NOMO-1 treated with dmso at 0.1 percent for 144 hours (cell line): ENCODE measurements at regions not wholly inside any gene's neighbourhood (a gene's known extent, or its start where the extent isn't known, plus 50 kb on each side); places are given as distances from the start of the nearest gene placed in this dataset.

ENCODE experiments used
- DNase-seq: peaks from one replicate; lab custom pipeline; 2025; ENCODE audit not compliant: unreplicated experiment; lab: John Stamatoyannopoulos, UW

DNA sequence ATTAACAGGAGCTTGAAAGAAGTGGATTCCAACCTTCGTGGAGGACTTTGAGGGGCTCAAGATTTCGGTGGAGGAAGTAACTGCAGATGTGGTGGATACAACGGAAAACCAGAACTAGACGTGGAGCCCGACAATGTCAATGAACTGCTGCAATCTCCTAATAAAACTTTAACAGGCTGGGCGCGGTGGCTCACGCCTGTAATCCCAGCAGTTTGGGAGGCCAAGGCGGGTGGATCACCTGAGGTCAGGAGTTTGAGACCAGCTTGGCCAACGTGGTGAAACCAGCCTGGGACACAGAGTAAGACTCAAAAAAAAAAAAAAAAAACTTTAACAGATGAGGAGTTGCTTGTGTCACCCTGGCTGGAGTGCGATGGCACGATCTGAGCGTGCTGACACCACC lies 477.8 kb upstream of the MKI67 start:
- no peak for DNase-seq

DNA sequence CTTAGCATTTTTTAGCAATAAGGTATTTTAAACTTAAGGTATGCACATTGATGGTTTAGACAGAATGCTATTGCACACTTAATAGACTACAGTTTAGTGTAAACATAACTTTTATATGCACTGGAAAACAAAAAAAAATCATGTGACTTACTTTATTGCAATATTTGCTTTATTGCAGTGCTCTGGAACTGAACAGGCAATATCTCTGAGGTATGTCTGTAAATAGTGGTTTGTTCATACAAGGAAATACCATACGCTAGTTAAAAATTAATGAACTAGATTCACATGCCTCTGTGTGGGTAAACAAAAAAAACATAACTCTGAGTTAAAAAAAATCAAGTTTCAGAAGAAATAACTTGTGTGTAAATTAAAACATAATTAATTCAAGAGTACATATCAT lies 479.0 kb upstream of the MKI67 start:
- DNase-seq = no peak

DNA sequence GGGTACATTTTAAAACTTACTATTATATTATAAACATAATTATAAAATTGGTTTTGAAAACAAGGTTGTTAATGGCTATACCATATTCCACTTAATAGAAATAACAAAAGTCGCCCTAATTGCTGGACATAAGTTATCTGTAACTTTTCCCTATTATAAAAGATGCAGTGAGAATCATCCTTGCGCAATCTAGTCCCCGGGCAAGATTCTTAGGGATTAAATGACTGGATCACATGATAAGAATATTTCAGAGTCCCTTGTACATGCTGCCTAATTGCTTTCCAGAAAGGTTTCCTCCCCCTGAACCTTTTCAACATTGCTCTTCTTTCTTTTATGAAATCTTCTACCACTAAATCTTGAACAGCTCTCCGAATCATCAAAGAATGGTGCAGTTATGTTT lies 479.8 kb upstream of the MKI67 start:
- no peak for DNase-seq

- DNase-seq = no peak
Observed at GRCh38 chr10:128608791-128609190, 482.6 kb upstream of the MKI67 start.

- DNase-seq = no peak
Observed at GRCh38 chr10:128609460-128609859, 483.2 kb upstream of the MKI67 start.

DNA sequence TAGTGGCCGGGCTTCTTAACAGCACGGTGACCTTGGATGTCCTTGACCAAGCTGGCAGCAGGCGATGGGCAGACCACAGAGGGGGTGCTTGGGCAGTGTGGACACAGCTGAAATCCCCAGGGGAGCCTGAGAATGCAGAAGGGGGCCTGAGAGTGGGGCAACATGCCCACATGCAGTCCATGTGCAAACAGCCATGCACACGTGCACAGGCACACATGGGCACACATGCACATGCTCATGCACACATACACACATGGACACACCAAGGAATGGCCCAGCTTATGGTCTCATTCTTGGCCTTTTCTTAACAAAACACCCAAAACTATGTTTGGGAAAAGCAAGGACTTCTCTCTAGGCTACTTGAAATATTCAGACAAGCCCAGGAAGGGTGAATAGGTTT lies 483.9 kb upstream of the MKI67 start:
- DNase-seq = no peak

- DNase-seq = no peak
Observed at GRCh38 chr10:128612195-128612594, 486.0 kb upstream of the MKI67 start.

DNA sequence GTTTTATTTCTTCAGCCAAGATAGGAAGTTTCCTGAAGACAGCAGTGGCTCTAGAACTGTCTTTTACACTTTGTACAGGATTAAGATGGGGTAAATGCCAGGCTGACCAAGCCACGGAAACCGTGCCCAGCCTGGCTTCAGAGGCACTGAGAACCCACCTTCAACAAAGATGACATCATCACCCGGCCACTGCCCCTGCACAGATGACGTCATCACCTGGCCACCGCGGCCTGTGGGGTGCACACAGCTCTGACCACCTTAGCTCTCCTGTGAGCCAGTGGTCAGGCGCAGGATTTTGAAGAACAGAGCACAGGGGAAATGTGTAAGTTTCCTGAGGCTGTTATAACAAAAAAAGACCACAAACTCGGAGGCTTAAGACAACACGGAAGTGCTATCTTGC lies 486.4 kb upstream of the MKI67 start:
- DNase-seq = no peak

DNA sequence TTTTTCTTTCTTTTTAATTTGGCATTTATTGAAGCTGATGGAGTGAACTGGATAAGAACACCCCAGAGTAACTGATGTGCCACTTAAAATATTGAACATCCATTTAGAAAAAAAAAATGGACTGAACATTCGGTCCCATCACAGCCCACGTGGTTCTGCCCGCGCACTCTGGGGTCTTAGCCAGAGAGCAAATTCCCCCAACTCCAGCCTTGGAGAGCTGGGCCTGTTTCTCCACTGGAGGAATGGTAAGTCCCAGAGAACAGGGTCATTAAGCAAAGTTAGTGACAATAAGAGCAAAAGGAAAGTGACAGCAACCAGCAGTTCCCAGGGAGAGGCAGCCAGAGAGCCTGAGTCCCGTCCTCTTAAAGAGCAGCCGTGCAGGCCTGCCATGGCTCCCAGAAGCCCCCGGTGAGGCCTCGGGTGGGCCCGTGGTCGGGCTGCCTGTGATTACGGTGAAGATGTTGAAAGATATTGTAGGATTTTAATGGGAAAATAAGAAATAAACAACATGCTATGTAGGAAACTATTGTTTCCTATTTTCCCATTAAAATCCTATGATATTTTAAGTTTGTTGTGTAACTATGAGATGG lies 487.9 kb upstream of the MKI67 start:
- no peak for DNase-seq

DNA sequence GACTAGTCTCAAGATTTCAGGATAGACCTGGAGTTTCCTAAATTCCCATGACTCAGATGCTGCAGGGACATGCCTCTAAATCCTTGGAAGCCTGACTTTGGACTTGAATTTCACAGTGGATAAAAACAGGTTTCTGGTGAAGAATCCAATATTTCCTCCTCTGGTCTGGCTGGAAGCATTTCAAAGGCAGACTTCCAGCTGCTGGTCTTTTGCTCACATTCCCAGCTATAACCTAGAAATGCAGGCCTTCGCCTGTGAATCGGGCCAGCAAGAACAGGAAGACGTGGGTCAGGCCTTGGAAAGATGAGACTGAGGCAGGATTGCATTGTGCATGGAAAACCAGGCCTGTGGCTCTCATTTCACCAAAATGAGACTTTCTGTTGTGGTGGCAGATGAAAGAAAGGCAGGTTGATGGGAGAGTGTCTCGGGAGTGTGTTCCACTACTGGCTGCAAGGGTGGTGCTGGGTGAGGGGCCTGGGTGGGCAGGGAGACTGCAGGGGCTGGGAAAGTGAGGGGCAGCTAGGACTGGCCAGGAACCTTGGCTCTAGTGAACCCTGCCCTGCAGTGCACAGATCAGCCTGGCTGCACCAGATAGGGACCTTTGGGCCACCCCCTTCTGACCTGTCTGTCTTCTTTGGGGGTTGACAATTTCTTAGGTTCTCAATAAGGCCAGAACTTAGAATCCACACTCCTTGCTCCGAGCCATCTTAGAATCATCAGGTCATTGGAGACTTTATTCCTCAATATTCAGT lies 488.8 kb upstream of the MKI67 start:
- DNase-seq = no peak

DNA sequence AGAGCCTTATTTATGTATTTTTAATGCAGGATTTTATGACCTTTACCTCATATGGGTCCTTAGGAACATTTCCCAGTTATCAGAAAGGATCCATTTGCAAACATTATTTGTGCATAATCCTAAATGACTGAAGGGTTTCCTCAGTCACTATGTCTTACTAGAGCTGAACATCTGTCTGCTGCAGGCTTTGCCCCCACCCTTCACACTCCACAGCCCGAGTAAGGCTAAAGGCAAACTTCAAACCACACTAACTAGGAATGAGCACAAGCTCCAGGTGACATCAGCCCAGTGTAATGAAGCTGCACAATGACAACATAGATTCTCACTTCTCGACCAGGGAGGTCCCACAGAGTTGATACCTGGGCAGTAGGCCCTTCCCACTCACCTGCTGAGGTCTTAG lies 491.3 kb upstream of the MKI67 start:
- DNase-seq = no peak

DNA sequence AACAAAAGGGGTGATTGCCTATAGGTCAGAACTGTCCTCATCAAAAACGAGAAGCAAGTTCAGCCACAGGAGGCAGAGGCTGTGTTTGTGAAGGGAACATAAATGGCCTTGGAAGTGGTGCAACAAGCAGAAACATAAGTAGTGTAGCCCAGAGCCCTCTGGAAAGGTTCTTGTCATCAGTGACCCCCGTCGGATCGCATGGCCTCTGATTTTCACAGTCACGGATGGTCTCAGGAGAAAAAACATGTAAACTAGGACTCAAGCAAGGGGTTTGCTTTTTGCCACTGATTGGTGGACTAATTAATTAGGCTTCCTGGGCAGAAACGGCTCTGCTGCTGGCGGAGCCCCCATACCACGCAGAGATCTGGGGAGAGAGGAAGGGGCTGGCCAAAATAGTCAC lies 496.5 kb upstream of the MKI67 start:
- no peak for DNase-seq

DNA sequence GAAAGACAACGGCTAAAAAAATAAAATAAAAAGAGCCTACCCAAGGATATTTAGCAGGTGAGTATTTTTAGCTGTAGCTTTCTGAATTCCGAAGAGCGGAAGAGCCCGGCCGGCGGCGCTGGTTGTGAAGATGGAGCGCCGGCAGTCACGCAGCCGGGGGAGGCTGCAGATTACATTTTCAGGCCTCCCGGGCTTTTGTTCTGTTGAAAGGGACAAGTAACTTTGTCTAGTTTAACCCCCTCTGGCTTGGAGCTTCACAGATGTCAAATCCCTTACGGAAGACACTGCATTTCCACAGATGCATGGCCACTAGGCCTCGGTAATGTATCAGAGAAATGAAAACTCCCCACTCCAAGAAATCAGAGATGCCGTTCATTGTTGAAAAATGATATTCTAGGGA lies 497.6 kb upstream of the MKI67 start:
- DNase-seq = no peak

GRCh38 chr10:128624656-128625530 lies 498.7 kb upstream of the MKI67 start:
- no peak for DNase-seq

- no peak for DNase-seq
Observed at GRCh38 chr10:128625926-128626325, 499.7 kb upstream of the MKI67 start.

GRCh38 chr10:128626397-128627000 lies 500.3 kb upstream of the MKI67 start:
- DNase-seq = no peak

- DNase-seq = no peak
Observed at GRCh38 chr10:128627811-128628210, 501.6 kb upstream of the MKI67 start.

DNA sequence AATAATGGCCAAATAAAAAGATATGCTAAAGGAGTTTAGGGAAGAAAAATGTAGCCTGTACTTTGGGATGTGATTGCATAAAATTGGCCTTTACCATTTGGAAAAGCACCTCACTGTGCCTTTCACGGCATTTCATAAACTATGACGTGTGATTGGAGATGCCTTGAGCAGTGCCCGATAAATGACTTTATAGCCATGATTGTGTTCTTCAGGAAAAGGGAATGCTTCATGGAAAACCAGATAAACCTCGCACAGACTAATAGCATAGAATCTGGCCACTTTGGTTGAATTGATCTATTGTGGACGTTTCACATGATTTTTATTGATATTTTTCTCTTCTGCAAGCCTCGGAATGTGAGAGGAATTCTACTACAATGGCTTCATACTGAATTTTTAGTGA lies 502.0 kb upstream of the MKI67 start:
- no peak for DNase-seq

GRCh38 chr10:128629111-128630096 lies 503.2 kb upstream of the MKI67 start:
- no peak for DNase-seq

DNA sequence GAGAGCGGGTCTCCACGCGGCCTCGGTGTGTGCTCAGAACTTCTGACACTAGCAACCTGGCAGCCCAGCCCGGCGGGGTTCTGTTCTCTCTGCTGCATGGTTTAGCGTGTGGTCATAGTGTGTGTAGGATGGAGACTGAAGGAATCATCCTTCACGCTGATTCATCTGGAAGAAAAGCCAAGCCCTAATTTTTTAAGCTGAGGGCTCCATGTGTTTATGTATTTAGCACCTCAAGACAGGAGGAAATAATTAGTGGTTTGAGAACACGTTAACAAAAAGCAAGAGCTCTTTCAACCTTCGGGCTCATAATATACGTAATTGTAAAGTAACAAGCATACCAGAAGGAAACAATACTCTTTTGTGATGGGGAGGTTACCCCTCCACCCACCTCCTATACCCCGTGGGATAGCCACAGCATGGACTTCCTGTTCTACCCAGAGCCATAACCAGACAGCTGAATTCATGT lies 504.6 kb upstream of the MKI67 start:
- DNase-seq = no peak
